IMR-90 (cell line): ENCODE measurements at regions not wholly inside any gene's neighbourhood (a gene's known extent, or its start where the extent isn't known, plus 50 kb on each side); places are given as distances from the start of the nearest gene placed in this dataset.

ENCODE experiments used
- ATAC-seq: fragments of 200-7000 bp; cut with Tn5 transposase; 2 replicates; pipeline ENCODE4 v1.9.1; 2020; ENCODE audit warnings: low read depth, mild to moderate bottlenecking, moderate library complexity
- BruUV-seq: library from RNA; stranded (reverse); fragments of 400-500 nt; replicated peaks from 2 replicates; lab custom pipeline; 2021; lab: Mats Ljungman, UMichigan
- CTCF ChIA-PET: fragments of 300-600 bp; formaldehyde crosslinking; extraction: SDS; loops from one replicate; lab custom pipeline; 2021; ENCODE audit warnings: antibody characterized with exemption; lab: Yijun Ruan, JAX
- POLR2A ChIA-PET: fragments of 300-600 bp; sonication (Branson Sonifier 250); formaldehyde crosslinking; loops from one replicate; lab custom pipeline; 2022; ENCODE audit warnings: antibody characterized with exemption; ENCODE audit not compliant: unreplicated experiment; lab: Charles Lee
- DNase-seq: peaks from one replicate; pipeline ENCODE4 v3.0.0; 2013
- H2AFZ ChIP-seq: replicated peaks from 2 replicates; pipeline ENCODE3; 2013; ENCODE audit warnings: low read length, mild to moderate bottlenecking; ENCODE audit not compliant: poor library complexity
- H2AK5ac ChIP-seq: 2 replicates; pipeline ENCODE4 v1.6.1; 2013; ENCODE audit warnings: low read depth, low read length, inconsistent platforms
- H2AK9ac ChIP-seq: replicated peaks from 2 replicates; pipeline ENCODE3; 2013; ENCODE audit warnings: mild to moderate bottlenecking, low read depth, low read length, moderate library complexity; ENCODE audit not compliant: poor library complexity
- H2BK120ac ChIP-seq: 2 replicates; pipeline ENCODE4 v1.6.1; 2013; ENCODE audit warnings: low read depth, low read length, inconsistent platforms
- H2BK15ac ChIP-seq: 3 replicates; pipeline ENCODE4 v1.6.1; 2013; ENCODE audit warnings: low read depth, low read length, inconsistent platforms
- H2BK20ac ChIP-seq: 2 replicates; pipeline ENCODE4 v1.6.1; 2013; ENCODE audit warnings: low read depth, mild to moderate bottlenecking, inconsistent platforms, low read length, moderate library complexity
- H2BK5ac ChIP-seq: 2 replicates; pipeline ENCODE4 v1.6.1; 2013; ENCODE audit warnings: mild to moderate bottlenecking, low read depth, low read length, inconsistent platforms; ENCODE audit not compliant: poor library complexity, severe bottlenecking
- H3K14ac ChIP-seq: replicated peaks from 2 replicates; pipeline ENCODE4 v1.6.1; 2013; ENCODE audit warnings: low read depth, low read length, inconsistent platforms
- H3K18ac ChIP-seq: 2 replicates; pipeline ENCODE4 v1.6.1; 2013; ENCODE audit warnings: low read depth, low read length, control low read depth
- H3K23ac ChIP-seq: 2 replicates; pipeline ENCODE4 v1.6.1; 2013; ENCODE audit warnings: low read depth, low read length, inconsistent platforms
- H3K27ac ChIP-seq: 2 replicates; pipeline ENCODE4 v1.5.1; 2013; ENCODE audit warnings: mild to moderate bottlenecking, control low read depth, low read length; ENCODE audit not compliant: insufficient read depth
- H3K27me3 ChIP-seq: 2 replicates; pipeline ENCODE4 v1.6.1; 2013; ENCODE audit warnings: low read length; ENCODE audit not compliant: control insufficient read depth, insufficient read depth
- H3K36me3 ChIP-seq: 2 replicates; pipeline ENCODE4 v1.6.1; 2013; ENCODE audit warnings: low read length, mixed read lengths; ENCODE audit not compliant: control insufficient read depth, insufficient read depth
- H3K4ac ChIP-seq: 2 replicates; pipeline ENCODE4 v1.6.1; 2013; ENCODE audit warnings: low read depth, low read length, inconsistent platforms
- H3K4me1 ChIP-seq: 2 replicates; pipeline ENCODE4 v1.6.1; 2013; ENCODE audit warnings: low read length, mixed read lengths; ENCODE audit not compliant: control insufficient read depth, insufficient read depth
- H3K4me2 ChIP-seq: 2 replicates; pipeline ENCODE4 v1.6.1; 2013; ENCODE audit warnings: low read depth, mild to moderate bottlenecking, control low read depth, low read length, moderate library complexity
- H3K4me3 ChIP-seq: 2 replicates; pipeline ENCODE4 v1.5.1; 2013; ENCODE audit warnings: low read depth, mild to moderate bottlenecking, control low read depth, low read length, moderate library complexity; ENCODE audit not compliant: insufficient read depth
- H3K56ac ChIP-seq: 2 replicates; pipeline ENCODE4 v1.6.1; 2013; ENCODE audit warnings: low read length, inconsistent platforms; ENCODE audit not compliant: insufficient read depth; ENCODE audit errors: extremely low read depth
- H3K79me1 ChIP-seq, 2 experiments: 2 replicates each; pipeline ENCODE4 v1.6.1; 2013; ENCODE audit warnings: low read length in 2 of 2, inconsistent platforms in 1 of 2, low read depth in 1 of 2
- H3K9ac ChIP-seq: 2 replicates; pipeline ENCODE4 v1.6.1; 2013; ENCODE audit warnings: low read depth, low read length, control low read depth
- H3K9me1 ChIP-seq: 2 replicates; pipeline ENCODE4 v1.6.1; 2013; ENCODE audit warnings: low read length, inconsistent platforms; ENCODE audit not compliant: insufficient read depth
- H3K9me3 ChIP-seq: 2 replicates; pipeline ENCODE4 v1.6.1; 2013; ENCODE audit warnings: low read length; ENCODE audit not compliant: control insufficient read depth, insufficient read depth
- H4K20me1 ChIP-seq: 2 replicates; pipeline ENCODE4 v1.6.1; 2013; ENCODE audit warnings: low read length, inconsistent platforms; ENCODE audit not compliant: insufficient read depth
- H4K5ac ChIP-seq: 2 replicates; pipeline ENCODE4 v1.6.1; 2013; ENCODE audit warnings: mild to moderate bottlenecking, low read depth, low read length, control low read depth
- H4K8ac ChIP-seq, 2 experiments: 2 replicates each; pipeline ENCODE4 v1.6.1; 2013; ENCODE audit warnings: low read depth in 2 of 2, low read length in 2 of 2, control low read depth in 1 of 2, inconsistent platforms in 1 of 2
- H4K91ac ChIP-seq: 2 replicates; pipeline ENCODE4 v1.6.1; 2013; ENCODE audit warnings: low read depth, low read length, inconsistent platforms; ENCODE audit not compliant: insufficient read depth
- BHLHE40 ChIP-seq: fragments of 150-350 bp; IDR thresholded peaks from 2 replicates; pipeline ENCODE4 v1.6.1; 2016; ENCODE audit warnings: mild to moderate bottlenecking, low read depth, low read length
- CEBPB ChIP-seq: IDR thresholded peaks from 2 replicates; pipeline ENCODE4 v1.6.1; 2012; ENCODE audit warnings: low read depth, low read length, improper control_type of control experiment
- CHD1 ChIP-seq: IDR thresholded peaks from 2 replicates; pipeline ENCODE4 v1.6.1; 2012; ENCODE audit warnings: low read depth, low read length, improper control_type of control experiment
- CTCF ChIP-seq: conservative IDR thresholded peaks from 2 replicates; pipeline ENCODE4 v1.5.1; 2012; ENCODE audit warnings: mild to moderate bottlenecking, low read depth, low read length, improper control_type of control experiment
- ELK1 ChIP-seq: fragments of 150-350 bp; IDR thresholded peaks from 2 replicates; pipeline ENCODE4 v1.6.1; 2016; ENCODE audit warnings: low read depth, mild to moderate bottlenecking, low read length, moderate library complexity, borderline replicate concordance
- FOS ChIP-seq: fragments of 150-350 bp; IDR thresholded peaks from 2 replicates; pipeline ENCODE4 v1.6.1; 2016; ENCODE audit warnings: low read depth, low read length
- MAFK ChIP-seq: IDR thresholded peaks from 2 replicates; pipeline ENCODE4 v1.6.1; 2012; ENCODE audit warnings: low read depth, low read length, improper control_type of control experiment
- NFE2L2 ChIP-seq: fragments of 150-350 bp; IDR thresholded peaks from 2 replicates; pipeline ENCODE4 v1.6.1; 2016; ENCODE audit warnings: low read depth, mild to moderate bottlenecking, low read length
- RCOR1 ChIP-seq: IDR thresholded peaks from 2 replicates; pipeline ENCODE4 v1.6.1; 2012; ENCODE audit warnings: mild to moderate bottlenecking, low read length, improper control_type of control experiment; ENCODE audit not compliant: insufficient replicate concordance
- RFX5 ChIP-seq: IDR thresholded peaks from 2 replicates; pipeline ENCODE4 v1.8.0; 2012; ENCODE audit warnings: low read depth, mild to moderate bottlenecking, low read length, moderate library complexity
- SMC3 ChIP-seq: fragments of 150-350 bp; IDR thresholded peaks from 2 replicates; pipeline ENCODE4 v1.6.1; 2016; ENCODE audit warnings: low read depth, mild to moderate bottlenecking, antibody characterized with exemption, low read length, moderate library complexity
- USF2 ChIP-seq: fragments of 150-350 bp; IDR thresholded peaks from 2 replicates; pipeline ENCODE4 v1.6.1; 2017; ENCODE audit warnings: mild to moderate bottlenecking, antibody characterized with exemption, low read length, low read depth
- WGBS, 2 experiments: methylation state at CpG; one replicate each; pipeline versions ENCODE4 v1.1.5 to v1.1.7; 2013; ENCODE audit warnings: missing lambda C conversion rate in 2 of 2; ENCODE audit not compliant: insufficient read length in 1 of 2; ENCODE audit errors: extremely low coverage in 2 of 2; 5-methylcytosine and 5-hydroxymethylcytosine counted together
- dilution Hi-C: fragments of 300-500 bp; cut with HindIII; formaldehyde crosslinking; loops from one replicate; pipeline ENCODE4 v1.14.3; 2018; ENCODE audit warnings: low sequenced_read_pairs; ENCODE audit not compliant: unreplicated experiment
- in situ Hi-C: fragments of 300-500 bp; cut with MboI; formaldehyde crosslinking; loops from 3 replicates; pipeline ENCODE4 v1.14.3; 2019; ENCODE audit warnings: low sequenced_read_pairs, inconsistent platforms, mixed read lengths
- intact Hi-C: fragments of 100-400 bp; cut with micrococcal nuclease; formaldehyde crosslinking; loops from 2 replicates; pipeline ENCODE4 v1.10.0; 2022

- Histone ChIP-seq H3K36me3 (no peaks in the 10 kb centered on the region), H2AFZ (no peak overlapping the region), H3K14ac (no peak overlapping the region), H3K27ac (no peak overlapping the region), H2BK15ac (no peak overlapping the region), H4K20me1 (no peaks in the 10 kb centered on the region), H2AK5ac (no peak overlapping the region), H2AK9ac (no peak overlapping the region), H3K79me1 (no peaks in the 10 kb centered on the region), H3K4me2 (no peak overlapping the region), H3K27me3 (no peaks in the 10 kb centered on the region; the same call in none of the 2 replicates), H3K56ac (no peak overlapping the region), H4K91ac (no peak overlapping the region), H2BK120ac (no peak overlapping the region), H3K4ac (no peak overlapping the region), H2BK5ac (no peak overlapping the region), H2BK20ac (no peak overlapping the region), H3K9me3 (no peaks in the 10 kb centered on the region), H3K23ac (no peak overlapping the region), H3K4me1 (no peaks in the 10 kb centered on the region), H4K8ac (no peak overlapping the region), H3K9ac (no peak overlapping the region), H3K4me3 (no peak overlapping the region), H3K9me1 (no peaks in the 10 kb centered on the region), H3K18ac (no peak overlapping the region), H4K5ac (no peak overlapping the region)
- ChIA-PET CTCF (interaction anchor here (1.8 kb wide), 1 partner anchor 10 kb away, joined by 4 read pairs; no protein-coding TSS in a partner anchor), POLR2A (no interaction called here)
- in situ Hi-C loops = no loop called here
- WGBS, 2 experiments = 80% methylated on average over 1 of the region's 2 CpGs; no CpG with 5 or more reads in 1 of the 2 experiments
- TF ChIP-seq FOS (no peak), NFE2L2 (no peak), CHD1 (no peak), SMC3 (no peak), USF2 (no peak), RFX5 (no peak), BHLHE40 (no peak), CTCF (no peak), ELK1 (no peak), MAFK (no peak), RCOR1 (no peak), CEBPB (no peak)
- dilution Hi-C loops = no loop called here
- BruUV-seq = no TSS peak
- intact Hi-C loops = no loop called here
- ATAC-seq = no peak
- DNase-seq = no peak
Measured at GRCh38 chr16:64773638-64774037, 348.2 kb downstream of the CDH11 start.
